Neutrophil (primary cell): ENCODE measurements at regions not wholly inside any gene's neighbourhood (a gene's known extent, or its start where the extent isn't known, plus 50 kb on each side); places are given as distances from the start of the nearest gene placed in this dataset.

Experiments
- H3K27ac ChIP-seq: fragments of 200-600 bp; sonication (generic); 2 replicates; pipeline ENCODE4 v1.5.1; 2016; ENCODE audit warnings: mild to moderate bottlenecking, moderate library complexity
- H3K27me3 ChIP-seq: fragments of 200-600 bp; sonication (generic); 2 replicates; pipeline ENCODE4 v1.6.0; 2016; ENCODE audit warnings: mild to moderate bottlenecking
- H3K36me3 ChIP-seq: fragments of 200-600 bp; sonication (generic); 2 replicates; pipeline ENCODE4 v1.5.1; 2017
- H3K4me1 ChIP-seq, 2 experiments: fragments of 200-600 bp in 1 of 2; sonication (generic) in 1 of 2; 1 replicate in 1 of 2; 2 replicates in 1 of 2; pipeline versions ENCODE4 v1.5.1 to v1.6.1; 2013 to 2016; ENCODE audit warnings: low read depth in 1 of 2, low read length in 1 of 2, mild to moderate bottlenecking in 1 of 2, moderate library complexity in 1 of 2; ENCODE audit not compliant: control insufficient read depth in 1 of 2, insufficient read depth in 1 of 2
- H3K4me3 ChIP-seq, 2 experiments: fragments of 200-600 bp in 1 of 2; sonication (generic) in 1 of 2; 1 replicate in 1 of 2; 2 replicates in 1 of 2; pipeline ENCODE4 v1.5.1; 2013 to 2016; ENCODE audit warnings: low read depth in 1 of 2, low read length in 1 of 2, mild to moderate bottlenecking in 1 of 2, moderate library complexity in 1 of 2
- H3K9me3 ChIP-seq: fragments of 200-600 bp; sonication (generic); 2 replicates; pipeline ENCODE4 v1.5.1; 2016
- CTCF ChIP-seq: fragments of 200-600 bp; sonication (generic); IDR thresholded peaks from 2 replicates; pipeline ENCODE4 v1.5.1; 2016; ENCODE audit warnings: antibody characterized with exemption

GRCh38 chr14:96629558-96630222 is 127.5 kb downstream of the PAPOLA start:
- Histone ChIP-seq H3K4me1 (no peaks in the 10 kb centered on the region), H3K9me3 (no peaks in the 10 kb centered on the region), H3K4me3 (no peak overlapping the region), H3K27ac (no peak overlapping the region), H3K27me3 (peaks cover 19% of the 10 kb centered on the region), H3K36me3 (no peaks in the 10 kb centered on the region)
- TF ChIP-seq CTCF: no peak

DNA sequence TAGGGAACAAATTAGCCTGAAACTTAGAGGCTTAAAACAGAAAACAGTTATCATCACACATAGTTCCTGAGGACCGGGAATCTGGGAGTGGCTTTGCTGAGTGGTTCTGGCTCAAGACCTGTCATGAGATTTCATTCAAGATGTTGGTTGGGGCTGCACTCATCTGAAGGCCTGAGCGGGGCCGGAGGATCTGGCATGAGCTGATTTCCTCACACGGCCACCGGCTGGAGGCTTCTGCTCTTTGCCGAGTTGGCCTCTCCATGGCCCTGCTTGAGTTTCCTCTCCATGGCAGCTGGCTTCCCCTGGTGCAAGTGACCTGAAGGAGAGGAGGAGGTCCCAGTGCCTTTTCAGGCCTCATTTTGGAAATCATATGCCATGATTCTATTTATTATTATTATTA is 128.1 kb downstream of the PAPOLA start:
- no peaks in the 10 kb centered on the region for H3K9me3 ChIP-seq
- no peak overlapping the region for H3K27ac ChIP-seq
- no peak overlapping the region for H3K4me3 ChIP-seq
- TF ChIP-seq CTCF: no peak
- no peaks in the 10 kb centered on the region for H3K36me3 ChIP-seq
- H3K27me3 ChIP-seq: peaks cover 19% of the 10 kb centered on the region
- H3K4me1 ChIP-seq: no peaks in the 10 kb centered on the region

- no peaks in the 10 kb centered on the region for H3K9me3 ChIP-seq
- H3K27me3 ChIP-seq: peaks cover 19% of the 10 kb centered on the region
- TF ChIP-seq CTCF: no peak
- H3K4me3 ChIP-seq: no peak overlapping the region
- H3K4me1 ChIP-seq: no peaks in the 10 kb centered on the region
- no peak overlapping the region for H3K27ac ChIP-seq
- H3K36me3 ChIP-seq: no peaks in the 10 kb centered on the region
Measured at GRCh38 chr14:96631030-96631429, 128.8 kb downstream of the PAPOLA start.

GRCh38 chr14:96631621-96632362 is 129.6 kb downstream of the PAPOLA start:
- Histone ChIP-seq H3K27me3 (peaks cover 13% of the 10 kb centered on the region), H3K4me3 (no peak overlapping the region), H3K36me3 (no peaks in the 10 kb centered on the region), H3K9me3 (no peaks in the 10 kb centered on the region), H3K4me1 (no peaks in the 10 kb centered on the region), H3K27ac (no peak overlapping the region)
- TF ChIP-seq CTCF: no peak

DNA sequence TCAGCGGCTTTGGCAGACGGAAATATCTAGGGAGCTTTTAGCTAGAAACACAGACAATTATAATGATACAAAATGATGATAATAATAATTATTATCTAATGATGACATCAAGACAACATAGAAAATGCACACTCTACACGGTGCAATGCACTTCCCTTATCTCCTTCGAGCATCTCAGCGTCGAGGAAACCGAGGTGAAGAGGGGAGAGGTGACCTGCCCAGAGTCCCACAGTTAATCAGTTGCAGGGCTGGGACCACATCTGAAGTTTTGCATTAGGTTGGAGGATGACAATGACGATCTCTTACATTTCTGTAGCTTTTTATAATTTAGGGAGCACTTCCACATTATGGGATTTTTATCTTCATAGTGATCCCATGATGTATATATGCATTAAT is 130.2 kb downstream of the PAPOLA start:
- Histone ChIP-seq H3K4me3 (no peak overlapping the region), H3K27me3 (peaks cover 9% of the 10 kb centered on the region), H3K36me3 (no peaks in the 10 kb centered on the region), H3K4me1 (no peaks in the 10 kb centered on the region), H3K9me3 (no peaks in the 10 kb centered on the region), H3K27ac (no peak overlapping the region)
- TF ChIP-seq CTCF: no peak
